GM21367 (cell line): ENCODE measurements at regions not wholly inside any gene's neighbourhood (a gene's known extent, or its start where the extent isn't known, plus 50 kb on each side); places are given as distances from the start of the nearest gene placed in this dataset.
"Not testable (repeated sequence)": the region's sequence is repeated elsewhere in the genome, so short reads cannot be mapped to it uniquely, and the experiment has no call there.

ENCODE experiments used
- ATAC-seq: cut with Tn5 transposase; IDR thresholded peaks from one replicate; pipeline ENCODE4 v1.9.1; 2021; ENCODE audit not compliant: unreplicated experiment

DNA sequence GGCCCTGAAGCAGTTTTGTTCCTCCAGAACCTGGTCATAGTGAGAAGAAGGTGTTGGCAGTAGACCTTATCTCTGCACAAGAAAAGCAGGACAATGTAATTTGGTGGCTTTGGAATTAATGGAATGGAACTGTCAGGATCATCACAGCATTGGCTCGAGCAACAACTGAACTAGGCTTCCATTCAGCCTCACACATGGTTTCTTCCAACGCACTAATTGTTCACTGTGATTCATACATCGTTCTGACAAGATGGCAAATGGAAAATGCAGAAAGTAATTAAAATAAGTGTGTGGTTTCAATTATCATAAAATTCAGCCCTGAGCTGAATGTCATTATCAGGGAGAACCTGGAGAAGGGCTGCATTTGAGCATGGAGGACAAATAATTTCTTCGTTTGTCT, 80.6 kb downstream of the MFSD1 start:
- no peak for ATAC-seq

DNA sequence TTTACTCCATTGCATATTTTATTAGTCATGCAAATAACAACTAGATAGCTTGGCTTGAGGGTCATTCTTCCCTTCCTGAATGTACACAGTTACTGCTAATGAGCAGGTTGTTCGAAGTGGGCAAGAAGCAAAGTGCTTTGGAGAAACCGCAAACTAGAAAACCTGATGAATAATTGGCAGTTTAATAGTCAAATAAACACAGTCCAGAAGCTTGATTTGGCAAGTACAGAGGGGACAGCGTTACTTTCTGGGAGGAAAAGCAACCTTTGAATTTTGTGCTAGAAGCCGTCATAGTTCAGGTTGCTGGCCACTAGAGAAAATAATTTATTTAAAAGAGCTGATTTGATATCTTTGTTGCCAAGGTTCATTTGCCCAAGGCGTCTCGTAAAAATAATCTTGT, 94.9 kb downstream of the MFSD1 start:
- no peak for ATAC-seq

DNA sequence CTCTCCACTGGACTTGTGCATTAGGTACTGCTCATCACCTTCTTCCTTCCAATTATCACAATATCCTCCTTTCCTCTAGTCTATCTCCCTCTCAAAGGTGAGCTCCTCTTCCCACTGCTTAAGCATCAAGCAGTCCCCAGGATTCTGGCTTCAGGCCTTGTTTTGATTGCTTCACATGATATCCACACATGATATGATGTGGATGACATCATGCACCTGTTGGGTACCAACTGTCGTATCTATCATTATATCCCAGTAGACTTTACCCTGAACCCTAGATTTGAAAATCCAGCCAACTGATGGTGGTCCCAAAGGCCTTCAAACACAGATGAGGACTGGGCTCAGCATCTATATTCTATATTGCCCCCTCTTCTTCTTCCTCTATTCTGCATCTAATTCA, 104.9 kb downstream of the MFSD1 start:
- no peak for ATAC-seq

DNA sequence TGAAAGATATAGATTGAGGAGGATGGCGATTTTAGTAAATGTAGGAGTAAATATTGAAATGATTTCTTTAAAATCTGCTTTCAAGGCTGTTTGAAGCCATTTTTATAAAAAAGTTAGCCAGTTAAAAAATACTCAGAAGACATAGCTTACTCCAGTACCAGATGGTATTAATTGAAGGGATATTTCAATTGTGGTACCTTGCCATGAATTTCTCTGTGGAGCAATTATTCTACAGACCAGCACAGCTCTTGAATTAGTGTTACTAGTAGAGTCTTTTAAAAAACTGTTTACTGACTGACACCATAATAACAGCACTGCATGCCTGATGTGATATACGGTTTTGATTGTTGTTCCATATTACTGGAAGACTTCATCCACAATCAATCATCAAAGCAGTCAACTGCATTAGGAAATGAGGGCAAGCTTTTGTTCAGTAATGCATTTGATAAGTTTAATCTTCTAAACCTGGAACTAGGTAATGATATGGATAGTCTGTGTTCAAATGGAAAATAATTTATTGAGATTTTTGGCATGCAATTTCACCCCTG, 106.4 kb downstream of the MFSD1 start:
- no peak for ATAC-seq

DNA sequence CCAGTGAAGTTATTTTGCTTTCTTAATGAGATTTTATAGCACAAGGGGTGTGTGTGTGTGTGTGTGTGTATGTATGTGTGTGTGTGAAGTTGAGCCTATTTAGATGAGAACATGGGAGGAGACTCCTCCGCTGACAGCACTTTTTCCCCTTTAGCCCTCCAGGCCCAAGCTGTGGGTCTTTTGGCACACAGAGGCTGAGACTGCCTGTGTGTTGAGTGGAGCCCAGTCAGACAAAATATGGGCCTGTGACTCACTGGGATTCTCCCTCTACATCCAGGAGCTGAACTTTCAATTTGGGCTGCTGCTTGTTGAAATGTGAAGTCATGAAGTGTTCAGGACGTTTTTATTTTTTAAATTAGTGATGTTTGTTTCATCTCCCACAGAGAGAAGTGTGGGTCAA, 108.0 kb downstream of the MFSD1 start:
- ATAC-seq: no peak

DNA sequence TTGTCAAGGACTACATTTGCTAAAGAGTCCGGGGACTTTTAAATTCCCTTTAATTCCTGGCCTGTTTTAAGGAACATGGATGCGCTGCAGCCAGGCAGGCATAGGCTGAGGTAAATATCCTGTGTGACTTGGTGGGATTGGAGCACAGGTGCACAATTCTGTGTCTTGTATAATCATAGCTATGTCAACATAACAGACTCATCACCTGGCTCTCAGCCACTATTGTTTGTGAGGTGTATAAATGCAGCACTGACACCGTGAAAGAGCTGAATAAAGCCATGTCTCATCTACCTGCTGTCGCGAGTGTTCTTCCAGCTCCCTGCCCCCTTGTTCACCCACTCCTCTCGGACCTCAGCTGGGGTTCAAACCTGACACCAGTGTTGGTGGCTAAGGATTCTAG, 109.7 kb downstream of the MFSD1 start:
- ATAC-seq: no peak

DNA sequence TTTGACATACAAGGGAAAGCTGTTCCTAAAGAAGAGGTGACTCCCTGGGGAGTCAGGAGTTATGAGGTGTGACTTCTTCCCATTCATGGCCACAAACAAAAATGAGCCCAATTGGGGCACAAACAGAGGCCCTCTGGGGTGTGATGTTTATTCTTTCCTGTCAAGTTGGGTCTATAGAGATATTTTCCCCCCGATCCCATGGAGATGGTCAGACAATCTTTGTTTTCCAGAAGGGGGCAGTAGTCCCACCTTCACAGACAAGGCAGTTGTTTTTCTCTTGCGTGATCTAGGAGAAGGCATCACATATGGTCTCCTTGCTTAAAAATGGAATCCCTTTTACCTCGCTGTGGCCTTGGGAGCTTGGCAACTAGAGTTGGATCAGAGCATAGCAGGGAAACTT, 110.3 kb downstream of the MFSD1 start:
- no peak for ATAC-seq

DNA sequence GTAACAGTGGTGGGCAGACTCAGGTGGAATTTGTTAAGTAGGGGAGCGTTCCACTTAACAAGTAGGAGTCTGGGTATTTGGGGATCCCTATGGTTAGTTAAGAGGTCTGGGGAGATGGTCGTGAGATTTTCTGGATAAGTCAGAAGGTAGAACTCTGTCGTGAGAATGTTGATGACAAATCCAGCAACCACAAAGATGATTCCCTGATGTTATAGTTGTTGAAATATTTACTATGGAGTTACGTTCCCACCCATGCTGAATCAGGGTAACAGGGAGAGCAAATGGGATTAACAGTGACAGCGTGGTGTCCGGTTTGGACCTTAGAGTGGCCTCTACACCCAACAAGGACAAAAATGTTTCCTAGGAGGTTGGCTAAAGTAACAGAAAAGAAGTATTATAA, 110.8 kb downstream of the MFSD1 start:
- no peak for ATAC-seq

DNA sequence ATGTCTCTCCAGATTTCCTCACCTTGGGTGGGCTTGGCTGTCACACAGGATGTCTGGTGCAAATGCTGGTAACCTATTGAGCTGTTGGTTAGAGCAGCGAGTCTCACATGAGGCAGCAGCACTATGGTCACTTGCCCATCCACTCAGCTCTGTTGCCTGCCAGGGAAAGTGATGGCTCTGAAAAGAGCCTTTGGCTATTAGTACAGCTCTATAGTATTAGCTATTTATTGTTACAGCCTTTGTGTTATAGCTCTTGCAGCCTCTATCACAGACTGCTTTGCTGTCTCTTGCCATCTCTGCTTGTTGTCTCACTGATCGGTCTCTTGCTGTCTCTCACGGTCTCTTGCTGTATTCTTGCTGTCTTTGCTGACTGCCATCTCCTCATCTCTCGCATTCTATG, 114.3 kb downstream of the MFSD1 start:
- ATAC-seq: no peak

DNA sequence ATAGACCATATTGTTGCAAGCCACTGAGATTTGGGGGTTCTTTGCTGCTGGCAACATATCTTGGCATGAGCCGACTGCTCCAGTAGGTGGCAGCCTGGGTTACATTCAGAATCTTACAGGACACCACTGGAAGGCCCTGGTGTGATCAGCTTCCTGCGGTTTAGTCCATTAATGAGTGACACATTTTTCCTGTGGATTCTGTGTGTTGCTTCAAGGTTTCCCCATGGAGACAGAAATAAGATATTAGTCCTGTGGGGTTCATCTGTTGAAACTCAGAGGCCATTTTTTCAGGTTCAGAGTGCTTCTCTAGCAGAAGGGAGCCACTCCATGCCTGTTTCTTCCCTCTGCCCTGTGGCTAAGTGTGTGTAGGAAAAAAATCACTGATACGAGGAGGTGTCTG, 116.2 kb downstream of the MFSD1 start:
- ATAC-seq: peak; percentile 73

DNA sequence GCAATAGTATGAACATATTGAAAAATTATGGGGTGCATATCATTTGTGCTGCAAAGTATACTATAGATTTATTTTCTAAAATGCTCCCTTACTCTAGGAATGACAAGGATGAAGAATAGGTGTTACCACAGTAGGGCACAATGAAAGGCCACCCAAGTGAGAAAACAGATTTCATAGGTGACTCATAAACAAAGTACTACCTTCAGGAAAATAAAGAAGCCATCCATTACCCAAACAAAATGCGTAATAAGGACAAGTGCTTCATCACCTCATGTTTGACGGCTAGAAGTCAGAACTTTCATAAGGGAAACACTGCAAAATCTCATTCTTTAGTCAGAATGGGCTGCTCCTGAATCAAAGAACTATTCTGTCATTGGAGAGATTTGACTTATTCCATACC, 116.6 kb downstream of the MFSD1 start:
- no peak for ATAC-seq

DNA sequence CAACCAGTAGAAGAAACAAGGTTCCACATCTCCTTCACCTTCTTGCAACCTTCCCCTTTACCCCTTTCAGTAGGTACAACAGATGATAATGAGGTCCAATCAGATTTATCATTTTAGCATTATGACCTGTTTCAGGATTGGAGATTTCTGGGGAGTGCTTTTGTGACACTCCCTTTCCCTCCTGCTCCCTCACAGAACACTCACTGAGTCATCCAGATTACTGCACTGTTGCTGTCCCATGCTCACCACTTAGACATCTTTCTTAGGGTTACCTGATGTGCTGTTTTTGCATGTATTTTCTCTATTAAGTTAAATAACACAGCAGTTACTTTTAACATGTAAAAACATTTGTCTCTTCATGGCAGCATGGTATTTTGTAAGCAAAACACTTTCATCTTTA, 118.5 kb downstream of the MFSD1 start:
- no peak for ATAC-seq

DNA sequence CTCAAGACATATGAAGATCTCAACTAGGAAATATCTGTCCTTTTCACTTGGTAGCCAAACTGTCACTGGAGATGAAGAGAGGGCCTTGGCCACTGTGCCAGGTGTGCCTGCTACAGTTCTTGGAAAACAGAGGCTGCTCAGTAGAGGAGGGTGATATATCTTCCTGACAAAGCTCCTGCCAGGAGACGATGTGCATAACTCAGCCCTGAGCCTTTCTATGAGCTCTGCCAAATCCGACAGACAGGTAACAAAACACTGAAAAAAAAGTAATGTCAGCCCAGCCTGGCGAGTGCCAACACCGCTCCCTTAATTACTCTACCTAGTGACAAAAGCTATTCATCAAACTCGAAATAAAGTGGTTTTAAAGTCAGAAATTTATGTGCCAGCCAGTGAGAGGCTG, 123.2 kb downstream of the MFSD1 start:
- no peak for ATAC-seq

DNA sequence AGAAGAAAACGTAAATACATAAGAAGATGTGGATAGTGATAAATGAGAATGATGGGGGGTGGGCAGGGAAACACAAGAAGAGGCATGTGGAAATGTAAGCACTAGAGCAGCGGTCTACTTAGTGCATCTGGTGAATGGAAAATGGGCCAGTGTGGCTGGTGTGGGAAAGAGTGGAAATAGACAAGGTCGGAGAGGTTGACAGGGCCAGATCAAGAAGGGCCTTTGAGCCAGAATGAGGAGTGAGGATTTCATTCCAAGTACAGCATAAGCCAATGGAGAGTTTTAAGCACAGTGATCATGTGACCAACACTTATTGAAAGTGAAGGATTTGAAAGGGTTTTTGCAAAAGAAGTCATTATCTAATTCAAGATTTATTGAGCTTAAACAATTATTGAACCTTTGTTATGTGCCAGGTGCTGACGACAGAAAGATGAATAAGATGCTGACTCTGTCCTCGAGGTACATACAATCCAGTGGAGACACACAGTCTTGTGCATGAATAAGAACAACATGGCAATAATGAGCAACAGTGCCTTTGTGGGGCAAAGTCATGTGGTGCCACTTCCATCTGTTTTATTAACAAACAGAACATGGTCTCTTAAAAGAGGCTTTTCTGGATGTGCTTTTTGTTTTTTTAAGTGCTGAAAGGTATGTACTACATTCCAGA, 124.1 kb downstream of the MFSD1 start:
- no peak for ATAC-seq

DNA sequence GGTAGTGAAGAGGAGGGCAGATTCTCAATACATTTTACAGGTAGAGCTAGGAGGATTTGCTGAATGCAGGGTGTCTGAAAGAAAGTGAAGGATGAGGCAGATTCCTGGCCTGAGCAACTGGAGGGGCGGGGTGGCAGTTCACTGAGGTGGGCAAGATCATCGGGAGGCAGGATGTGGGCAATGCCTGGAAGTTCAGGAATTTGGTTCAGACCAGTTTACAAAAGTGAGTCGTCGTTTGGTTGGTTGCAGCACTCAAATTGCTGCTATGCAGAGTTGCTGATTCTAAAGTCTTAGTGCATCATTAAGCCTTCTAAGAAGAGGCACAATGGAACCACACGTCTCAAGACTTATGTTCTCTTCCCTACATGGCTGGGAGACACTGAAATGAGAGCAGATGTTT, 134.0 kb downstream of the MFSD1 start:
- no peak for ATAC-seq

DNA sequence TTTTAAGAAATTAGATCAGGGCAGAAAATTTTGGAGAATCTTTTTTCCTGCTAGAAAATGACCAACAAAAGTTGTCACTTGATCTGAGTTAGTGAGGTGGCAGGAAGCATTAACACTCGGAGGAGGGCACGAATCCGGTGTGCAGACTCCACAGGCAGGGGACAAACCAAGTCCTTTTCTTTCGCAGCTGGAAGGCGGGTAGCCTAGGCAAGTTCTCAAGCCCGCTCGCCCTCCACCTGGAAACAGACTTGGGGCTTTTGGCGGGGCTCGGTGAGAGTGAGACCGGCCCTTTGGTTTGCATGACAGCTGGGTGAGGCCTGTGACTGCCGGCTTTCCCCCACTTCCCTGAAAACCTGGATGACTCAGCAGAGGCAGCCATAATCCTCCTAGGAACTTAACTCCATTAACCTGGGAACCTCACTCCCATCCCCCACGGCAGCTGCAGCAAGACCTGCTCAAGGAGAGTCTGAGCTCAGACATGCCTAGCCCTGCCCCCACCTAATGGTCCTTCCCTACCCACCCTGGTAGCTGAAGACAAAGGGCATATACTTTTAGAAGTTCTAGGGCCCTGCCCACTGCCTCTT, 134.8 kb downstream of the MFSD1 start:
- ATAC-seq: no peak

DNA sequence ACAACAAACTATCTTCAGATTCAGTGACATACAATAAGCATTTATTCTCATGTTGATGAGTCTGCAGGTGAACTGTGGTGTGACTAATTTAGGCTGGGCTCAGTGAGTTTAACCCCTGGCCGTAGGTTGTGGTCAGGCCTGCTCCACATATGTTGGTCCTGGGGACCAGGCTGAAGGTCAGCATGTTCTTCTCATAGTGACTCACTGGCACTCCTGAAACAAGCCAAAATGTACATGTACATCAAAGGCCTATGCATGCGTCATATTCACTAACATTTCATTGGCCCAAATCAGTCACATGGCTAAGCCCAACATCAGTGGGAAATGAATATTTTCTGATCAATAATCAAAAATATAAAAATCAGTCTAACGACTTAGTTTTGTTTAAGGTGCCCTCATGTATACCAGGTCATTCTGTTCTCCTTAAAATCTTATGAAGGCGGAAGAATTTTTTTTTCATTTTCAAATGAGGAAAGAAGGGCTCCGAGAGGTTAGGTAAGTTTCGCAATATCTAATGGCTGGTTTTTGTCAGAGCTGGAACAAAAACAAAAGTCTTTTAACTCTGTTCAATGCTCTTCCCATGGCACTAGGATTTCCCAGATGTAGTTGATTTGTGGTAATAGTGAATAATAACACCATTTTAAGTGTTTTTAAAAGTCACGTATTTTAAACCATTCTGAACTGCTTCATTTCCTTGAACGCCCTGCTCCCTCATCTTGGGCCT, 148.5 kb downstream of the MFSD1 start:
- no peak for ATAC-seq

DNA sequence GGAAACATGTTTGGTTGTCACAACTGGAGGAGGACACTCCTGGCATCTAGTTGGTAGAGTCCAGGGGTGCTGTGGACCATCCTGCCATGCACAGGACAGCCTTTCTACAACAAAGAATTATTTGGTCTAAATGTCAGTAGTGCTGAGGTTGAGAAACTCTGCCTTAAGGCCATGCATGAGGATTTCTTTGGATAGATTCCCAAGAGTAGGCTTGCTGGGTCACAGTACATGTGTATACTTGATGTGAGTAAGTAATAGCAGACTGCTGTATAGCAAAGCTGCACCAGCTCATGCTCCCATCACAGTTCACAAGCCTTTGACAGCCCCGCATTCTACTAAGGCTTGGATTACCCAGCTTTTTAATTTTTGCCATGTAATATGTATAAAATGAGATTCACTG, 151.3 kb downstream of the MFSD1 start:
- no peak for ATAC-seq

DNA sequence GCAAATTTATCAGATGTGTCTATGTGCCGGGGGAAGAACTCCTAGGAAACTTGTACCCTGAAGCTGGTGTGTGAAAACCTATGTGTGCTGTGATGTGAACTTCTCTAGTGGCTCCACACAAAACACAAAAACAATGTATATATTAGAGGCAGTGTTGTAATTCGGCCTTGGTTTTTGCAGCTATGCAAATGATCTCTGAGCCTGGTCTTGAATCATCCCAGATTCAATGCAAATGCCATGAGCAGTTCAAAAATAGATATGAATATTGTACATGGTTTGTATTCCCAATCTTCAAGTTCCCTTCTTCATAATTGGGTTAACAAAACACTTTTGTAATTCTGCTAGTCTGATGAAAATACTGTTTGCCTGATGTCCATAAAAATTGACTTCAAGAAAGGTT, 152.6 kb downstream of the MFSD1 start:
- ATAC-seq: no peak

DNA sequence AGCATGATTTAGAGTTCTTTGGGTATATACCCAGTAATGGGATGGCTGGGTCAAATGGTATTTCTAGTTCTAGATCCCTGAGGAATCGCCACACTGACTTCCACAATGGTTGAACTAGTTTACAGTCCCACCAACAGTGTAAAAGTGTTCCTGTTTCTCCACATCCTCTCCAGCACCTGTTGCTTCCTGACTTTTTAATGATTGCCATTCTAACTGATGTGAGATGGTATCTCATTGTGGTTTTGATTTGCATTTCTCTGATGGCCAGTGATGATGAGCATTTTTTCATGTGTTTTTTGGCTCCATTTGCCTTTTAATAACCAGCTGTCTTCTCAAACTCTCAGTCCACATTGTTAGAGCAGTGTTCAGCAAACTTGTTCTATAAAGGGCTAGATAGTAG, 155.9 kb downstream of the MFSD1 start:
- not testable (repeated sequence) for ATAC-seq

DNA sequence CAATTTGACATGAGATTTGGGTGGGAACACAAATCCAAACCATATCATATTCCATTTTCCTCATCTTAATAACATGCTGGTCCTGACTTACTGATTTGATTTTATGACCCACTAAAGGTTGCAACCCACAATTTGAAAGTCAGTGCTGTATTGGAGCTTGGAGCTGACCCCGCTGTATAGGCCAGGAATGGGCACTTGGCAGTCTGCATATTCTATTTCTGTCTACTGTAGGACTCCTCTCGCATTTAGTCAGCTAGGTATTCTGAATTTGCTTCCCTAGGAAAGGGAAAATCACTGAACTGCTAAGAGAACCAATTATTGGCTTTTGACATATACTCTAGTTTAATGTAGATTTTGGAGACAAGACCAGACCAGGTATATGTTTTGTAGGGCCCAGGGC, 157.0 kb downstream of the MFSD1 start:
- no peak for ATAC-seq

DNA sequence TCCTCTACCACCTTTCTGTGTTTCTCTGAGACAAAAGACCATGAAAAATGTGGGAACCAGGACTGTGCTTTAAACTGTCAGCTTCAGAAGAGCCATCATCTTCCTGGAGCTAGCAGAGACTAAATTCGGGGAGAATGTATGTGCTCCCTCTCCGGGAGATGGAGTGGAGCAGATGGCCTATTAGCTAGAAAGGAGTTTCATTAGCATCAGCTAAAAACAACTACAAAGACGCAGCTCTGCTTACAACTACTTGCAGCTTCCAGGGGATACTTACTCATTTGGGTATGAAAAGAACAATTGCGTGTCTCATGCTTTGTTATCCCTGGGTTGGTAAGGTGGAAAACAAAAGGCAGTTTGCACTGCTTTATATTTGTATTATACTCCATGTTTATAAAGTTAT, 159.6 kb downstream of the MFSD1 start:
- ATAC-seq: no peak
